ENCODE measurements at regions not wholly inside any gene's neighbourhood (a gene's known extent, or its start where the extent isn't known, plus 50 kb on each side); places are given as distances from the start of the nearest gene placed in this dataset.
"Not testable (repeated sequence)": the region's sequence is repeated elsewhere in the genome, so short reads cannot be mapped to it uniquely, and the experiment has no call there.

- DNase-seq (ENCODE audit: low read depth, low spot score): no peak
These were observed 422.3 kb downstream of the SPRY2 start for GRCh38 chr13:79918620-79919019.

GRCh38 chr13:79917628-79918027, 423.3 kb downstream of the SPRY2 start:
- no peak for DNase-seq (ENCODE audit: low read depth, low spot score)

- DNase-seq (ENCODE audit: low read depth, low spot score): no peak
These were observed 425.7 kb downstream of the SPRY2 start for GRCh38 chr13:79915114-79915811.

GRCh38 chr13:79913141-79913827, 427.6 kb downstream of the SPRY2 start:
- no peak for DNase-seq (ENCODE audit: low read depth, low spot score)

DNA sequence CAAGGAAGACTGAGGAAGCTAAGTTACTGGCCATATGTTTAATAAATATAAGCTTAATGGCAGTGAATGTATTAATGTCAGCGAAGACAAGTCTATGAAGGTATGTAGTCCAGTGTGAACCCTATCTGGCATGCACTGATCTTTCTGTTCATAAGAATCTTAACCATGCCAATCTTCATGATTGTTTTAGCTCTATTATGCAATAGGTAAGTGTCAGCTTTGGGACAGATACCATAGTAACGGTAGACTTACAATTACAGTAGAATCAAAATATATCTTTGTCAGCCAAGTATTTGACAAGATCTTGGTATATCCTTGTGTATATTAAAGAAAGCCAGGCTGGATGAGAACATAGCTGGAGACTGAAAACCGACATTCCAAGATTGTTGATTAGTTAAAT, 428.5 kb downstream of the SPRY2 start:
- DNase-seq (ENCODE audit: low read depth, low spot score): no peak

GRCh38 chr13:79910875-79911540, 429.9 kb downstream of the SPRY2 start:
- DNase-seq (ENCODE audit: low read depth, low spot score): no peak

DNA sequence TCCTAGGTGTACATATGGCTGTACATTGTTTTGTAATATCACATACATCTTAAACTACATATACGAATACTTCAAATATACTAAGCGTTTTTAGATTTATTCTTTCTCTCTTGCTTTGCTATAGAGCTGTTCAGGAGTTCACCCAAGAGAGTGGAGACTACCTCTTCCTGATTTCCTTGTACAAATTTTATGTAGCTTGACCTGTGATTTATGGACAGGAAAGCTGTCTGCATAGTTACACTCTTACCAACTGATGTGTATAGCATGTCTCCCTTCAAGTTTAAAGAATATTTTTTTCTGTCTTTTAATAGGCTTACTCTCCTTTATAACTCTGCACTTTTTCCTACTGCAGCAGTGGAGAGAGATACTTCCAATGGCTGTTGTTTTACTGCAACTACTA, 428.7 kb downstream of the NDFIP2 start:
- DNase-seq (ENCODE audit: low read depth, low spot score): no peak

DNA sequence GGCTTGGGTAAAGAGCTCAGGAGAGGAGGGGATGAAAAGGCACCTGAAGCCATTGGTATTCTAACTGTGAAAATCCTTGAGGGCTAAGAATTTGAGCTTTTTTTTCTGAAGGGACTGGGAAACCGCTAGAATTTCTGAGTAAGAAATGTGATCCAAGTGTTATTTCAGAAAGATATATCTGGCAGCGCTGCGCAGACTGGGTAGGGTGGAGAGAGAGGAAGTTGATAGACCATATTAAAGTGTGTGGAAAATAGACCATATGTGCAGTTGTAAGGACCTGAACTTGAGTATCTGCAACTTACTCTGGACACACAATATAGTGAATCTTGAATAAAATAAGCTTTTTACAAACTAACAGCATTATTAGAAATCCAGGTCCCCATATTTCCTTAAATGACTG, 427.4 kb downstream of the NDFIP2 start:
- no peak for DNase-seq (ENCODE audit: low read depth, low spot score)

DNA sequence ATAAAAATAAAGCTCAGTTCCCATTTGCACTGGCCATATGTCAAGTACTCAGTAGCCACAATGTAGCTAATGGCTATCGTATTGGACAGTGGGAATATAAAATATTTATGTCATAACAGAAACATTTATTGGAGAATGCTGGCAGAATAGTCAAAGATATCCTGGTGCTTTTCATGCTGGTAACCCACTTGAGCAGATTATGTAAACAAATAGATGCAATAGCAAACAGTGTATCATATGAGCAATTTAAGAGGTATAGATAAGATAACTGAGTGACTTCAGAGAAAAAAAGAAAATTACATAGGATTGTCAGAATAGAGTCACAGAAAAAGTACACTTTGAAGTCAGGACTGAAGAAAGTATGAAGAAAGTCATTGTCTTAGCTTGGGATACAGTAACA, 426.6 kb downstream of the NDFIP2 start:
- no peak for DNase-seq (ENCODE audit: low read depth, low spot score)

GRCh38 chr13:79906345-79906744, 425.4 kb downstream of the NDFIP2 start:
- DNase-seq (ENCODE audit: low read depth, low spot score): no peak

- DNase-seq (ENCODE audit: low read depth, low spot score): no peak
These were observed 424.1 kb downstream of the NDFIP2 start for GRCh38 chr13:79905018-79905417.

DNA sequence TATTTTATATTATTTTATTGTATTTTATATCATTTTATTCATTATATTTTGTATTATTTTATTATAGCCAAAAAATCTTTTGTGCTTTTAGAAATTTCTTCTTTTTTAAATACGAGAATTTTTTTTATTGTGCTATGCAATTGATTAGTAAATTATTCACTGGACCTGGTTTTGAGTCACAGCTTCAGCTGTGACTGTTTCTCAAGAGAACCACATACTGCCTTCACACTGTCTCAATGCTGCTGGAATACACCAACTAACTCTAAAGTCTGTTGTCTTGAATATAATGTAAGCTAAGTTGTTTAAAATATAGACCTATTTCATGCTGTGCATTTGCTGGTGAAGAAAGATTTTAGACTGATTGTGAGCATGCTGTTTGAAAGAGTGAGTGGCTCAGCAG, 423.6 kb downstream of the NDFIP2 start:
- no peak for DNase-seq (ENCODE audit: low read depth, low spot score)

- no peak for DNase-seq (ENCODE audit: low read depth, low spot score)
These were observed 420.4 kb downstream of the NDFIP2 start for GRCh38 chr13:79901336-79901735.

GRCh38 chr13:79900356-79900755, 419.4 kb downstream of the NDFIP2 start:
- no peak for DNase-seq (ENCODE audit: low read depth, low spot score)

- no peak for DNase-seq (ENCODE audit: low read depth, low spot score)
These were observed 418.0 kb downstream of the NDFIP2 start for GRCh38 chr13:79898996-79899395.

GRCh38 chr13:79898202-79898826, 417.4 kb downstream of the NDFIP2 start:
- no peak for DNase-seq (ENCODE audit: low read depth, low spot score)

GRCh38 chr13:79896851-79897250, 415.9 kb downstream of the NDFIP2 start:
- no peak for DNase-seq (ENCODE audit: low read depth, low spot score)

- DNase-seq (ENCODE audit: low read depth, low spot score): no peak
These were observed 414.5 kb downstream of the NDFIP2 start for GRCh38 chr13:79895416-79895815.

- DNase-seq (ENCODE audit: low read depth, low spot score): not testable (repeated sequence)
These were observed 406.3 kb downstream of the NDFIP2 start for GRCh38 chr13:79887278-79887677.

GRCh38 chr13:79886601-79887000, 405.6 kb downstream of the NDFIP2 start:
- no peak for DNase-seq (ENCODE audit: low read depth, low spot score)

GRCh38 chr13:79884890-79885289, 403.9 kb downstream of the NDFIP2 start:
- no peak for DNase-seq (ENCODE audit: low read depth, low spot score)

DNA sequence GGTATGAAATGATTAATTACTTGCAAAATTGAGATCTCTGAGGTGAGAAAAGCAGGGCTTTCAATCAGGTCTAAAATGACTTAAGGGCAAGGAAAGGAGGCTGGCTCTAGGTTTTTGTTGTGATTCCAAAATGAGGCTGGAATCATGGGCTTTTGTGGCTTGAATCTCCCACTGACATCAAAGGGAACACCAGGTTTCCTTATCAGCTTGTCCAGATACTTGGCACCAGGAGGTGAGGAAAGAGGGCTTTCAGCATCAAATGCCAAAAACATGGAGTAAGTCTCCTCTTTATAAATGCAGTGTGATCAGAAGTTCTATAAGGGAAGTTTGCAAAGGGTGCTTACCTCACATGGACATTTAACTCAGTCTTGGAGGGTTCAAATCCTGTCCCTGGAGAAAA, 402.3 kb downstream of the NDFIP2 start:
- no peak for DNase-seq (ENCODE audit: low read depth, low spot score)
